Fibroblast of mammary gland (primary cell): ENCODE measurements at regions not wholly inside any gene's neighbourhood (a gene's known extent, or its start where the extent isn't known, plus 50 kb on each side); places are given as distances from the start of the nearest gene placed in this dataset.

ENCODE experiments used
- DNase-seq: peaks from one replicate; pipeline ENCODE4 v3.0.0-alpha.2; 2010; ENCODE audit warnings: low read depth
- H3K4me3 ChIP-seq: 2 replicates; pipeline ENCODE4 v1.5.1; 2011; ENCODE audit warnings: low read depth, mild to moderate bottlenecking, low read length, moderate library complexity; ENCODE audit not compliant: control insufficient read depth
- TF ChIP-seq, protein P1 (sequence below): conservative IDR thresholded peaks from 2 replicates; pipeline ENCODE4 v1.5.1; 2011; ENCODE audit warnings: low read depth, low read length, inconsistent platforms; ENCODE audit not compliant: control insufficient read depth, insufficient read depth

DNA sequence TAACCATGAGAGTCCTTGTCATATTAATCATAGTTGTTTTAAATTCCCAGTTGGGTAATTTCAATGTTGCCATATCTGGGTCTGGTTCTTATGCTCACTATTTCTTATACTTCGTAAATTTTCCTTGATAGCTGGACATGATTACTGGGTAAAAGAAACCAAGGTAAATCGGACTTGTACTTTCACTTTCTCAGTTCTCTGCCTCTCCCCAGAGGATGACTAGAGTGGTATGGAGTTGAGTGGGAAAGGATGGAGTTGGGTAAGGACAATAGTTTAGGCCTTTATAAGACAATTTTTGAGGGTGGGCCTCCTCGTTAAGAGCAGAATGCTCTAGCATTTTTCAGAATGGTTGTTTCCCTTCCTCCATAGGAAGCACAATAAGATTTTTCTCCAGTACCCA, 106.1 kb downstream of the CRPPA start:
- TF ChIP-seq, protein P1, sequence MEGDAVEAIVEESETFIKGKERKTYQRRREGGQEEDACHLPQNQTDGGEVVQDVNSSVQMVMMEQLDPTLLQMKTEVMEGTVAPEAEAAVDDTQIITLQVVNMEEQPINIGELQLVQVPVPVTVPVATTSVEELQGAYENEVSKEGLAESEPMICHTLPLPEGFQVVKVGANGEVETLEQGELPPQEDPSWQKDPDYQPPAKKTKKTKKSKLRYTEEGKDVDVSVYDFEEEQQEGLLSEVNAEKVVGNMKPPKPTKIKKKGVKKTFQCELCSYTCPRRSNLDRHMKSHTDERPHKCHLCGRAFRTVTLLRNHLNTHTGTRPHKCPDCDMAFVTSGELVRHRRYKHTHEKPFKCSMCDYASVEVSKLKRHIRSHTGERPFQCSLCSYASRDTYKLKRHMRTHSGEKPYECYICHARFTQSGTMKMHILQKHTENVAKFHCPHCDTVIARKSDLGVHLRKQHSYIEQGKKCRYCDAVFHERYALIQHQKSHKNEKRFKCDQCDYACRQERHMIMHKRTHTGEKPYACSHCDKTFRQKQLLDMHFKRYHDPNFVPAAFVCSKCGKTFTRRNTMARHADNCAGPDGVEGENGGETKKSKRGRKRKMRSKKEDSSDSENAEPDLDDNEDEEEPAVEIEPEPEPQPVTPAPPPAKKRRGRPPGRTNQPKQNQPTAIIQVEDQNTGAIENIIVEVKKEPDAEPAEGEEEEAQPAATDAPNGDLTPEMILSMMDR: no peak
- H3K4me3 ChIP-seq: no peak overlapping the region
- peak; percentile 17 for DNase-seq

GRCh38 chr7:16309129-16309528, 112.2 kb downstream of the CRPPA start:
- no peak overlapping the region for H3K4me3 ChIP-seq
- DNase-seq: no peak
- TF ChIP-seq, protein P1: no peak

- no peak for DNase-seq
- H3K4me3 ChIP-seq: no peak overlapping the region
- TF ChIP-seq, protein P1: no peak
Observed at GRCh38 chr7:16301291-16301690, 120.0 kb downstream of the CRPPA start.

GRCh38 chr7:16300361-16300895, 120.9 kb downstream of the CRPPA start:
- TF ChIP-seq, protein P1: no peak
- no peak for DNase-seq
- H3K4me3 ChIP-seq: no peak overlapping the region

DNA sequence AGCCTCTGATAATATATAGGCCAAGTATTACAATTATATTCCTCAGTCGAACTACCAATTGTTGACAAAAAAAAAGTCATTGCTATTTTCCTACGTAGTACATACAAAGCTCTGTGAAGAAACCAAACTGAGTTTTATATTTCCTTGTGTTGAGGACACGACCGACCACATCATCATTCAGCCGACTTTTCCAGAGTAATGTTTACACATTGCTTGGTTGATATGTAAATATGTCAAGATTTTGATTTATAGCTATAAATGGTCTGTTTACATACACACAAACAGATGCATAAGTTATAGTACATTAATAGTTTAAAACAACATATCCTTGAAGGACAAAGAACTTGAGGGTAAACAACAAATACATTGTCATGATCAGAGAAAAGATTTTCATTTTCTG, 121.5 kb downstream of the CRPPA start:
- no peak overlapping the region for H3K4me3 ChIP-seq
- TF ChIP-seq, protein P1: no peak
- no peak for DNase-seq

GRCh38 chr7:16298221-16298620, 123.1 kb downstream of the CRPPA start:
- DNase-seq: no peak
- TF ChIP-seq, protein P1: no peak
- no peak overlapping the region for H3K4me3 ChIP-seq

- TF ChIP-seq, protein P1: no peak
- H3K4me3 ChIP-seq: no peak overlapping the region
- peak; percentile 1 for DNase-seq
Observed at GRCh38 chr7:16295558-16295957, 125.8 kb downstream of the CRPPA start.
